GM21381 (cell line): ENCODE measurements at regions not wholly inside any gene's neighbourhood (a gene's known extent, or its start where the extent isn't known, plus 50 kb on each side); places are given as distances from the start of the nearest gene placed in this dataset.

ENCODE experiments used
- ATAC-seq: cut with Tn5 transposase; IDR thresholded peaks from one replicate; pipeline ENCODE4 v1.9.1; 2021; ENCODE audit warnings: mild to moderate bottlenecking, moderate library complexity; ENCODE audit not compliant: unreplicated experiment

DNA sequence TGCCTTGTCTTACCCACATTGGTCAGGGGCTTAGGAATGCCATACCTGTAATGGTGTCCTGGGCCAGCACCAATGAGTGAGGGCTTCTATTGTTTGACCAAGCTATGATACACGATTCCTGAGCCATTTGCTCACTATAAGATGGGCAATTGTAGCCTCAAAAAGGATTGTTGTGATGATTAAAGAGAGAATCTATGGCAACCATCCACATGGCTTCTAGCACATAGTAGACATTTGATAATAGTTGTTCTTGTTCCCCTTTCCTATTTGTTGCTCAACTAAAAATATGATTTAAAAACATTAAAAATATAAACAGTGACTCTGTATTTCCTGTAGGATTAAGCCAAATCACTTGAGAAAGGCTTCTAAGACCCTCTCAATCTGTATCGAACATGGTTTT, 366.1 kb downstream of the PCNX1 start:
- no peak for ATAC-seq

DNA sequence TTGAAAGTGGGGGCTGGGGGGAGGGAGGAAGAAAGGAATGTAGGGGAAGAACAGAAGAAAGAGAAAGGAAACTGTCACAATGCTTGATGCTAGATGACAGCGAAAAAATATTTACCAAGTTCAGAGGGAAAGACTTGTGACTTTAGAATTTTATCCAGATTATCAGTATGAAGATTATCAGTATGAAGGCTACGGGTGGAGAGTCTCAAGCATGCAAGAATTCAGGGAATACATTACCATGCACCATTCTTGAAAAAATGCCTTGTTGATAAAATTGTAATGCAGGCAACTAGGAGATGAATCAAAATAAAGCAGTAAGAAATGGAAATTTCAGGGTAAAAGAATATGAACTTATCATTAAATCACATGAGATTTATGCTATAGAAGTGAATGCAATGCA, 376.8 kb downstream of the PCNX1 start:
- ATAC-seq: no peak

DNA sequence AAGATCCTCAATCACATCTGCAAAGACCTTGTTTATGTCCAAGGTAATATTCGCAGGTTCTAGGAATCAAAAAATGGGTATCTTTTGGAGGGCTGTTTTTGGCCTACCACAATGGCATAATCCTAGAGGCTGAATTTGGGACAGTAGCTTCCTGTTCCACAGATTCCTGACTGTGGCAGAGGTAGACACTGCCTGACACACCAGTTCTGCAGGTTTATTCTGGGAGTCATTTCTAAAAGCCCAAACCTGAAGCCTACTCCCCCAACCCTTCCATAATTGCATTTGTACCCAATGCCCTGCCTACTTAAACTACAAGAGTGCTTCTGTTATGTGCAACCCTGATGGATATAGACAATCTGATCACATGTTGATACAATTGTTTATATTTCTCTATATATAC, 378.9 kb downstream of the PCNX1 start:
- no peak for ATAC-seq

DNA sequence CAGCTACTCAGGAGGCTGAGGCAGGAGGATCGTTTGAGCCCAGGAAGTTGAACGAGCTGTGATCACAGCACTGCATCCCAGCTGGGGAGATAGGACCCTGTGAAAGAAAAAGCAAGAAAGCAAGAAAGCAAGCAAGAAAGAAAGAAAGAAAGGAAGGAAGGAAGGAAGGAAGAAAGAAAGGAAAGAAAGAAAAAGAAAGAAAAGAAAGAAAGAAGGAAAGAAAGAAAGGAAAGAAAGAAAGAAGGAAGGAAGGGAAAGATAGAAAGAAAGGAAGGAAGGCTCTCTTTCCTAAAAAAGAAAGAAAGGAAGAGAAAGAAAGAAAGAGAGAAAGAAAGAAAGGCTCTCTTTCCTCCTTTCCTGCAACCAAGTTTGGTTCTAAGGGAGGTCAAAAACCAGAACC, 380.3 kb downstream of the PCNX1 start:
- ATAC-seq: no peak

DNA sequence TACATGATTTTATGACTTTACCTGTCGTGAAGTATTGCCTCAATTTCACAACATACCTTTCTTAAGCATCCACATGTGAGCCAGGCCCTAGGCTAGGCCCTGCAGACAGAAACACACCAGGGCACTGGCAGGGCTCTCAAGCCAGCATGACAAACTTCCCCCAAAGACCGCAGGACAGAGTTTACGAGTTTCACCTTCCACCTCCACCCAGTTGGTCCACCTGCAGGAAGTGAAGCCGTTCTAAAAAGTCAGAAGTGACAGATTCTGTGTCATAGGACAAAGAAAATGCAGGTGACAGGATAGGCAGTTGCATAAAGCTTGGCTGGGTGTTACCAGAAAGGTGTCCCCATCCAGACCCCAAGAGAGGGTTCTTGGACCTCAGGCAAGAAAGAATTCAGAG, 382.3 kb downstream of the PCNX1 start:
- peak; percentile 56 for ATAC-seq

DNA sequence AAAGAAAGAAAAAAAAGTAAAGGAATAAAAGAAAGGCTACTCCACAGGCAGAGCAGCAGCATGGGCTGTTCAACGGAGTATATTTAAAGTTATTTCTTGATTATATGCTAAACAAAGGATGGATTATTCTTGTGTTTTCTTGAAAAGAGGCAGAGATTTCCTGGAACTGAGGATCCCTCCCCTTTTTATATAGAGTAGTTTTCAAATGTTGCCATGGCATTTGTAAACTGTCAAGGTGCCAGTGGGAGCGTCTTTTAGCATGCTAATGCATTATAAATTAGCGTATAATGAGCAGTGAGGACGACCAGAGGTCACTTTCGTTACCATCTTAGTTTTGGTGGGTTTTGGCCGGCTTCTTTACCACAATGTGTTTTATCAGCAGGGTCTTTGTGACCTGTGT, 383.0 kb downstream of the PCNX1 start:
- ATAC-seq: no peak

DNA sequence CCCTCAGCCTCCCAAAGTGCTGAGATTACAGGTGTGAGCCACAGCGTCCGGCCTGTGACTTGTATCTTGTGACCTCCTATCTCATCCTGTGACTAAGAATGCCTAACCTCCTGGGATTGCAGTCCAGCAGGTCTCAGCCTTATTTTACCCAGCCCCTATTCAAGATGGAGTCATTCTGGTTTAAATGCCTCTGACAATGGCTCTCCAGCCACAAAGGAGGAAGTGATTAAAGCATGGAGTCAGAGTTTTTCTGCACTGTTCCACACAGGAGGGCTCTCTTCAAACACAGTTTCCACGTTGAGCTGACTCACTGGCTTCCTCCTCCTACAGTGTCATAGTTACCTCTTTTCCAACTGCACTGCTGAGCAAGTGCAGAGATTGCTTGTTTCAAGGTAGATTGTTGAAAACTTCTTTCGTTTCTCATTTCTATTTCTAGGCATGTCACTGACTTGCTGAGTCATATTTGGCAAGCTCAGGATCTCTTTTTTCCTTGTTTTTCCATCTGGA, 383.8 kb downstream of the PCNX1 start:
- peak; percentile 64 for ATAC-seq

DNA sequence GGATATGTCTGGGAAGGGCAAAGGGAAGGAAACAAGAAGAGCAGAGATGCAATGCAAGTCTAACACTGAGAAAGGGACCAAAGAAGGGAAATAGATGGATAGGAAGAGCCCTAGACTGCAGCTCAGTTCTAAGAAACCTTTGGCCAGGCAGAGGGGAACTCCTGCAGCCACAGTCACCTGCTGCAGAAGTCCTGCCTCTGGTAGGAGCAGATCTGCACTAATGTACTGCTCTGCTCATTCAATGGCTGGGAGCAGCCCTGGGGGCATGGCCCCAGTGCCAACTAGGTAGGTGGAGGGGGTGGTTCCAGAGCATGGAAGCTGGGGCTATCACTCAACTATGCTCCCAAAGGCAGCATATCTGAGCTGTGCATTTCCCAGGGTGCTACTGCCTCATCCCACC, 388.9 kb downstream of the PCNX1 start:
- no peak for ATAC-seq

DNA sequence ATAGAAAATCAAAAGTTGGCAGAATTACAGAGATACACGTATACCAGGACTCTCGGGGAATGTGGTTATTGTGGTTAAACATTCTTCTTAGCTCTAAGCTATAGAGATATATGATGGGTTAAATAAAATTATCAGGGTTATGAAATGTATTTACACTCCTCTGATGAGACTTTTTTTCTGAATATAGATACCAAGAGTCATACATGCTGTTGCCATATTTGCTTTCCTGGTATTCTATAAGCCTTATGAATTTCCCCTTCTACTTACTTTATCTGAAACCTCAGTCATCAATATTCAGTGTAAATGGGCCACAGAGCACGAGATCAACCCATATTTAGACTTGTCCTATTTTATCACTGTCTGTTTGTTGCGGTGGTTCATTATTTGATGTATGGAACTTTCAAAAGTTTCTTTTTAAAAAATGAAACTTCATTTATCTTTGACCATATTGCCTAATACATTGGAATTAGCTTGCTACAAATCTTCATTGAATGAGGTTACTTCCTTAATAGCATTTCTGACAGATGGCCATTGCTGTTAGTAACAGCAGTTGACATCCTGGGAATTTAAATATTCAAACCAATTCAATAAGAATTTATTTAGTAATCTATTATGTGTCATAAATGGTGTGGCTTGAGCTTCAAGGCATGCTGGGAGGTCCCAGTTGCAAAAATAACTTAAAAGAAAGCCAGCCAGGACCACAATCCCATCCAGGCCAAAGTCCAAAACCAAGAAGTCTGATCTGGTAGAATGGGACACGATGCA, 393.5 kb downstream of the PCNX1 start:
- no peak for ATAC-seq

DNA sequence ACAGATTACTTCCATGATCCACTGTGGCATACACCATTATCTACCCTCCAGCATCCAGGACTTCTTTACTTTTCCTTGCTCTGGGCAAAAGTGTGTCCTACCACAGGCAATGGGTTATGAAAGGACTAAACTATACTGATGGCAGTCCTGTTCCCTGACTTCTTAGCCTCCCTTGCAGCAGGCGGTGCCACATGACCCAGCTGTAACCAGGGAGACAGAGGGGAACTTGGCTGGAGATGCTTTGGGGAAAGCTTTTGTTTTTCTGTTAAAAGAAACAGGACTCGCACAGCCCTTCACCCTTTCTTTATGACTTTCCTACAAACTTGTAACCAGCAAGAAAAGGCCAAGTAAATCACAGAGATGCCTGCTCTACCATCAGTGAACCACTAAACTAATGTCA, 394.4 kb downstream of the PCNX1 start:
- no peak for ATAC-seq

DNA sequence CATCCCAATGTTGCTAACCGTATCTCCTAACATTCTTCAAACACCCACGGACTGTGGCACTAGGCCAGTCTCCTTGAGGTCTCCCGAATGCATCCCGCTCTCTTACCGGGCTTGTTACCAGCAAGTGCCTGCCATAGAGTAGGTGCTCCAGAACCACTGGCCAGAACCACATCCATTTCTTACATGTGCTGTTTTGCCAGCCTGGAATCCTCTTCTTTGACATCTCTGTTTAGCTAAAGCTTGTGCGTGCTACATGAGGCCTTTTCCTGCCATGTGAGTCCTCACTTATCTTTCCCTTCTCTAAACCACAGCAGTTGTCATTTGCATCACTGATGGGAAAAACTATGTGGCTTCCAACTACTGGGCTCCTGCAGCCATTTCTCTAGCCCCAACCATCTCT, 397.4 kb downstream of the PCNX1 start:
- no peak for ATAC-seq

DNA sequence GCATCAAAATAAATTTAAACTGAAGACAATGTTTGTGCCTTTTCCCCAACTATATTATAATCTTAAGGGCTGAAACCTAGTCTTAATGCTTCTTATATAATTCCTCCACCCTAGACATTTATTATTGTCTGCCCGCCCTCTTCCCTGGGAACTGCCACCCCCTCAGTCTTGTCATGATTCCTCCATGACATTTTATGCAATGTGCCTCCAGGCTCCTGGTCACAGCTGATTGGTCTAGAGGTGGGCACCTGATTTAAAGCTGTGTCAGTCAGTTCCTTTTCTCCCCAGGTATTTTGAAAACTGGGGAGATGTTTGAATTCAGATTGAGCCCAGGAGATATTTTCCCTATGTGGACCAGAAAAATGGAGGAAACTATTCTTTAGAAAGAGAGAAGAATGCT, 401.4 kb downstream of the PCNX1 start:
- no peak for ATAC-seq

DNA sequence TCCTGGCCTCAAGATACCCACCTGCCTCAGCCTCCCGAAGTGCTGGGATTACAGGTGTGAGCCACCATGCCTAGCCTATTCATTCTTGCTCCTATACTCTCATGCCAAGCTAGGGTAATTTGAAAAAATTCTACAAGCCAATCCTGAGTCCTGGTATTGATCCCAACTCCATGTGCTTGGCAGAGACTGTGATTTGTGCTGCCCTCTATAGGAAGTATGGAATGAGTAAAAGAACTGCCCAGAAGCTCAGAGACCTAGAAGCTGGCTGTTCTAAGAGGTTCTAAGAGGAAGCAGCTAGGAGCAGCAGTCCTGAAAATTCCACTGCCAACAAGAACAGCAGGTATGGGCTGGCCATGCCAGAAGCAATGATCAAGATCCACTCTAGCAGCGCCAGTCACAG, 402.5 kb downstream of the PCNX1 start:
- no peak for ATAC-seq

DNA sequence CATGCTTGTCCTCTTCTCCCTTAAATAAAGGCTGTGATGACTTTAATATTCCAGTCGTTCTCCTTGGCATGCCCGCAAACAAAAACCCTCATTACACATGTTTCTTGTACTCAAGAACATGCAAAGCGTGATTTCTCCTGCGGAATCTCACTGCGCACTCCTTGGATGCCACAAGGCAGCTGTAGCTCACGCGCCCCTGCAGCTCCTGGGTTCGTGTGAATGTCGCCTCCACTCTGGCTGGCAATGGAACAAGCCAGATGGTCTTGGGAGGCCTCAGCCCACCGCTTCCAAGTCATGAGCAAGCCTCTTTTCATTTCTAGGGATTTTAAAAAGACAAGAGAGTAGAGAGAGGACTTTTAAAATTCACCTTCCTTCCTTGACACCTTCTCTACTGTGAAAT, 403.8 kb downstream of the PCNX1 start:
- ATAC-seq: no peak

DNA sequence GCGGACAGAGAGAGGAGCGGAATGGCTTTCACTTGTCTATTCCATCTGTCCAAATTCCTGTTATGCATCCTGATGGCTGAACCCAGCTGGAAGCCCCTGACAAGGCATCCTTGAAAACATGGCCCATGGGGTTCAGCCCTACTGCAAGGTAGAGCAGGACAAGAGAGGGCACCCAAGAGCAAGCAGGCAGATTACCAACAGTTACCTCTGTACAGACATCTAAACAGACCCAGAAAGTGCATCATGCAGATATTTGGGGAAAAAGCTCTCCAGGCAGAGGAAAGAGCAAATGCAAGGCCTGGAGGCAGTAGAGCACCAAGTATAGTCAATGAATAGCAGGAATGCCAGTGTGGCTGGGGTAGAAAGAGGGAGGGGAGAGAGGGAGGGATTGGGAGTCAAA, 407.5 kb downstream of the PCNX1 start:
- ATAC-seq: no peak

DNA sequence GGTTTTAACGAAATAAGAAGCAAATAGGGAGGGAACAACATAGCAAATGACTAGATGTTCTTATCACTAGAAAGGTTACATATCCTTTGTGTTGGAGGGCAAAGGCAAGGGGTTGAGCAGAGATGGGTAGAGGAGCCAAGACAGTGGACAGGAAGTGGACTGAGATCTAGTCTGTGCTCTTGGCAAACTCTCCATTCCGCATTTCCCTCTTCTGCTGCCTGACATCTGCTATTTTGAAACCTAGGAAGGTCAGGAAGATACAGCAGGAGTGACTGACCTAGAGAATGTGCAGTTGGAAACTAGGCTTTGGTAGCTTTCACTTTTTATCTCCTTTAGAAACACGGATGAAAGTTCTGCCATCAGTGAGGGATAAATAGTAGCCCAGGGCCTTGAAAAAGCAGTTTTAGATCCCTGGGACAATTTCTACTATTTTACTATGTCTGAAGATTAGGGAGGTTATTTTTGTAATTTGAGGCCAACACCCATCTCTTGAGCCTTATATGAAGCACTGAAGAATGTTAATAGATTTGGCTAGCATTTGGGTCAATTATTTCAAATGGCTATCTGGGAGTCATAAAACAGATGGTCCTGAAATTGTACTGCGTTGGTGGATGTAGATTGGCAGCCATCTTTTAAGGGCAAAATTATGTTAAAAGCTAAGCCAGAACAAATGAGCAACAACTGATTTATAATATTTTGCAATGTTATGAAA, 410.3 kb downstream of the PCNX1 start:
- ATAC-seq: no peak

DNA sequence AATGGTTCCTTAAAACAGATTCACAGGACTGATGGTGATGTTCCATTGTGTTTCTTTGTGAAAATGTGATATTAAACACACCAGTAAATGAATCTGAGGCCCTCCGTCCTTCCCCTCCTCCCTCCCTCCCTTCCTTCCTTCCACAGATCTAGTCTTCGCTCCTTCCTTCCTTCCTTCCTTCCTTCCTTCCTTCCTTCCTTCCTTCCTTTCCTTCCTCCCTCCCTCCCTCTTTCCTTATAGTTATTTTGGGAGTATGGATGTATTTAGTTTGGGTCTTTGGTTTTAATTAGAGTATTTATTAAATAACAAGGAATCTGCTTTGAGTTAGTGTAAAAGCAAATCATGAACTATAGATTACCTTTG, 410.8 kb downstream of the PCNX1 start:
- no peak for ATAC-seq

DNA sequence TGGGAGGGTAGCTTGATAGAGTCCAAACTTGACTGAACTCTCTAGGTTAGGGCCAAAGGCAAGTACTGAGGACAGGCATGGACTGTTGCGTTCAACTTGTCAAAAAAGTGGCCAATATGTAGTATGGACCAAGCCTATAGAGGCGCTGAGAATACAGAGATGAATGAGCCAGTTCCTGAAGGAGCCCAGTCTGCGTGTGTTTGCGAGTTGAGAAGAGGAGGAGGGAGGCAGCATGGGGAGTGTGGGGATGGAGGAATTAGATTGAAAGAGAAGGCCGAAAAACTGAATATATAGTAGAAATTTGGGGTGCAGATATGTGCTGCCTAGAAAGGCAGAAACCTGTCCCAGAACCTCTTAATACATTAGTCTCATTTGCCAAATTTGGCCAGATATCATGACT, 412.4 kb downstream of the PCNX1 start:
- ATAC-seq: no peak

DNA sequence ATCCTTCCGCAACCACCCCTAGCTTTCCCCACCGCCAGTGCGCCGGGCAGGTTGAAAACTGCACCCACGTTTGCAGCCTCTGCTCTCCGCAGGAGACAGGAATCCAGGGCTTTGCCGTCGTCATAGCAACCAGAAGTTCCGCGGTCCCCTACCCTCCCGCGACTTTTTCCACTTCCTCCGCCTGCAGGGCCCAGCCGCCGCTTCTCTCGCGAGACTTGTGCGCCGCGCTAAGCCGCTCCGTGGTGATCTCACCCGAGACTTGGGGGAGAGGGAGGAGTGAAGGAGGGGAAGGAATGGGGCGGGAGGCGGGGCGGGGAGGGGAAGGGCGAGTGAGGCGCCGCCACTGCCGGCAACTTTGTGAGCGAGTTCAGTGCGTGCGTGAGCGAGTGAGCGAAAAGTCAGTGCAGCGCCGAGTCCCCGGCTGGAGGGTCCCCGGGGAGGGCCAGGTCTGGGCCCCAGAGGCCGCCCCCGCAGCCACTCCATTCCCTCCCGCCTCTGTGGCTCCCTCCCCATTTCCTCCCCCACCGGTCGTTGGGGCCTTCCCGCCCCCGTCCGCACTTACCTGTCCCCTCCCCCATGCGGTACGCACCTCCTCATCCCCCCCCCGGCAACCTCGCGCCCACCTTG, 413.0 kb downstream of the PCNX1 start, which contains the start of gene SIPA1L1:
Gene SIPA1L1, plus strand, starts transcription at position 370 of the 627 bp plus-strand sequence.
- ATAC-seq: peak; percentile 77

DNA sequence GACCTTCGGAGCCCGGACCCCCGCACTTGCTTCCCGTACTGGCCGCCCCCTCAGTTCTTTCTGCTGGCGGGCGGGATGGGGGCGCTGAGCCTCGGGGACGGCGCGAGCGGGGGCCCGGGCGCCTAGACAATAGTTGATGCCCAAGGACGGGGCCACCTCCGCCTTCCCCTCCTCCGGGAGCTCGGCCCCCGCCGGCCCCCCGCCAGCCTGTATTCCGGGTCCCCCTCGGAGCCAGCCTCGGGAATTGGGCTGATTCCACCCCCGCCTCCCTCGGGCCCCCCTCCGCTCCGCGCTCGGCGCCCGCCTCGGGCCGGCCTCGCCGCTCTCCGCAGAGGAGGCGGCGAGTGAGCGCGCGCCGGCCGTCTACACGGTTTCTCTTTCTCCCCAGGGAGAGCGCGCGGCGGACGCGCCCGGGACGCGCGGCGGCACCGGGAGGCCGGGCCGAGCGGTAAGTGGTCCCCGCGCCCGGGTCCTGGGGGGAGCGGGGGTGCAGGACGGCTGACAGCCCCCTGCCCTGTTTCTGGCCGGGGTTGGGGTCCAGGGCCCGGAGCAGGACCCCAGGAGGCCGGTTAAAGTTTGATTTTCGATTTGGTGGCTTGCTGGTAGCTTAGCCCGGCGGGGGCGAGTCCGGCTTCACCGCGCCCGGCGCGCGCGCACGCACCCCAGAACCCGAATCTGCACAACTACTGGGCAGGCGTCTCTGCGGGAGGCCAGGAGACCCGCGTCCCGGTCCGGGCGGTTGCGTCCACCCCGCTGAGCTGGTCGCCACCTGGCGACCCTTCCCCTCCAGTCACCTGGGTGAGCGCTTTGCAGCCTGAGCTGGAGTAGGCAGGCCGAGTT, 413.7 kb downstream of the PCNX1 start:
- peak; percentile 27 for ATAC-seq
